HG02588 (cell line): ENCODE measurements at regions not wholly inside any gene's neighbourhood (a gene's known extent, or its start where the extent isn't known, plus 50 kb on each side); places are given as distances from the start of the nearest gene placed in this dataset.

Experiments used
- ATAC-seq: cut with Tn5 transposase; IDR thresholded peaks from one replicate; pipeline ENCODE4 v1.9.1; 2021; ENCODE audit warnings: mild to moderate bottlenecking, moderate library complexity; ENCODE audit not compliant: unreplicated experiment

- no peak for ATAC-seq
These were observed 50.5 kb upstream of the PRDM1 start for GRCh38 chr6:106035655-106036054.

DNA sequence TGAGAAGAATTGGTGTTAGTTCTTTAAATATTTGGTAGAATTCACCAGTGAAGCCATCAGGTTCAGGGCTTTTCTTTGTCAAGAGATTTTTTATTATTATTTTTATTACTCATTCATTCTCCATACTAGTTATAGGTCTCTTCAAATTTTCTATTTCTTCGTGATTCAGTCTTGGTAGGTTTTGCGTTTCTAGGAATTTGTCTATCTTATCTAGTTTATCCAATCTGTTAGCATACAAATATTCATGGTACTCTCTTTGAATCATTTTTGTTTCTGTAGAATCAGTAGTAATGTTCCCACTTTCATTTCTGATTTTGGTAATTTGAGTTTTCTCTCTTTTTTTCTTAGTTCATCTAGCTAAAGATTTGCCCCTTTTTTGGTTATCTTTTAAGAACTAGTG lies 52.3 kb upstream of the PRDM1 start:
- ATAC-seq = no peak

GRCh38 chr6:106027758-106028157 lies 58.4 kb upstream of the PRDM1 start:
- no peak for ATAC-seq

DNA sequence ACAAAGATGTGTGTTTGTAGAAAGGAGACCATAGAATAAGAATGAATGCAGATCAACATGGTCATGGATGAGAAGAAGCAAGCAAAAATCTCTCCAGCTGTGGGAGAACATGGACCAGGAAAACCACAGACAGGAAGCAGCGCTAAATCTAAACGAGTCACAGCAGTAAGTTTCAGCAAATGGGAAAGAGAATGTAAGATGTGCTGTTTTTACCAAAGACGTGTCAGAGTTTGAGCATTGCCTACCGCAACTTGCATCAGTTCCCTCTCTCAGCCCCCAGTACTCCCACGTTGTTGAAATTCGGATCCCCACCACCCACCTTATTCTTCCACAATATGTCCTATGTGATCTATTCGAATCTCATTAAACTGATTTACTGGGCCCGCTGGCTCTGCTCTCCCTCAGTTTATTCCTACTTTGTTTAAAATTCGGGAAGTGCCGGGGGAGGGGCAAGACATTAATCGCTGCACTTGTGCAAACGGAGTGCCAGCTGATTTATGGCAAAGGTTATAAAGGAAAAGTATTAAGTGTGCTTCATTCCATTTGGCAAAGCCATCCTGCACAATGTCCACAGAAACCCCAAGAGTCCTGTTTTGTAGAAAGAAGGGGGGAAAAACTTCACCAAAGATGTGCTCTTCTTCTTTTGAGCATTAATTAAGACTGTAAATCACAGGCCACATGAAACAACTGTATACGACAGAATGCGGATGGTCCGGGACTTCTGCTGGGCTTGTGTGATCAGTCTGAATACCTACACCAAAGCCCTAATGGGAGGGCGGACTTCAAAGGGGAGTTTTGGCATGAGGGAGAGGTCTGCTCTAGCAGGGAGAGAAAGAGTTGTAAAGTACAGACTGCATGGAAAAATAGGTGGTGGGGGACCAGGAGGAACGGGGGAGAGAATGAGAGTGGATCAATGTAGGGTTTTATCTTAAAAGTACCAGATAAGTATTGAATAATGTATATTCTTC lies 59.1 kb upstream of the PRDM1 start:
- no peak for ATAC-seq

- no peak for ATAC-seq
These were observed 60.5 kb upstream of the PRDM1 start for GRCh38 chr6:106025655-106026054.

DNA sequence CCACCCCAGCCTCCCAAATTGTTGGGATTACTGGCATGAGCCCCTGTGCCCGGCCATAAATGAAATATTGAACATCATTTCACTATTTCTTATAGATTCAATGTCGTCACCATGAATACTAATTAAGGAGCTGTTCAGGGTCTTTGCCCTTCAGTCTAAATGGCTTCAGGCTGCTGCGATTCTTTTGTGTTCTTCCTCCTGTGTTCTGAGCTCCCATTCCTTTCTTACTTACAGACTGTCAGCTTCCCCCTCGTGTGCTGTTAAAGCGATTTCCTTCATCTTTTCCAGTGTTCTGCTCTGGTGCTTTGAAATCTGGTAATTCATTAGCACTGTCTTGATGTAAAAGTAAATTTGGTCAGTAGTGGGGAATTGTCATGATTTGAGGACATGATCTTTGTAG lies 63.3 kb upstream of the PRDM1 start:
- no peak for ATAC-seq

GRCh38 chr6:106017454-106017853 lies 68.7 kb upstream of the PRDM1 start:
- no peak for ATAC-seq

DNA sequence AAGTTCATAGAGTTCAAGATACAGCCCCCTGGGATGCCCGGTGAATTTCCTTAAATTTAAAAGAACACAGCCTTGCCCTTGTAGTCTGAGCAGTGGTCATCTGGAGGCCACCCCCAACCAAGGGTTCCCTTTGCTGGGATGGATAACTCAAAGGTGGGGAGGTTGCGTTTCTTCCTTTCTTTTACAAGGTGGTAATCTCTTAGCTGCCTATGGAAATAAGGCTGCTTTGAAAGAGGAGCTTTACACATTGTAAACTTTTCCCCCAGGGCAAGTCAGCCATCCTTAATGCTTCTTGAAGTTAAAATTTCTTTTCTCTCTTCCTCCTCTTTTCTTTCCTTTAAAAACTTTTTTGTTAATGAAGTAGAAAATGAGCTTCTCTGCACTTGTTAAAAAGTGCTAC lies 71.2 kb upstream of the PRDM1 start:
- ATAC-seq = no peak

- no peak for ATAC-seq
These were observed 74.7 kb upstream of the PRDM1 start for GRCh38 chr6:106011476-106011875.

DNA sequence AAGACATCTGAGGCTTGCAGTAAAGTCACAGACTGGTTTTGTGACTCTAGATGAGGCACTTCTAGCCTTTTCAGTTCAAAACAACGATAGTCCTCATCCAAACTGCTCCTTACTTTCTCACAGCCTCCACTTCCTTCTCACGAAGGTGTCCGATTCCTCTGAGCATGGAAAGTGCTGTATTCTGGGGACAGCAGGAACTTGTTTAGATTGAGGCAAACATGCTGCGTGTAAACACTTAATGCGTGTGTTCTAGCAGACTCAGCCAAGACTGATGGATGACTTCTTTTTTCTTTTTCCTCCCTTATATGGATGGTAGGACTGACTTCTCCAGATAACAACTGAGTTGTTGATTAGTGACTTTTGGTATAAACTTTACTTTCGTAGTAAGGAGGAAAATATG lies 80.2 kb upstream of the PRDM1 start:
- no peak for ATAC-seq

GRCh38 chr6:106005013-106005412 lies 81.1 kb upstream of the PRDM1 start:
- ATAC-seq = no peak

GRCh38 chr6:106003268-106003987 lies 82.7 kb upstream of the PRDM1 start:
- ATAC-seq = no peak

DNA sequence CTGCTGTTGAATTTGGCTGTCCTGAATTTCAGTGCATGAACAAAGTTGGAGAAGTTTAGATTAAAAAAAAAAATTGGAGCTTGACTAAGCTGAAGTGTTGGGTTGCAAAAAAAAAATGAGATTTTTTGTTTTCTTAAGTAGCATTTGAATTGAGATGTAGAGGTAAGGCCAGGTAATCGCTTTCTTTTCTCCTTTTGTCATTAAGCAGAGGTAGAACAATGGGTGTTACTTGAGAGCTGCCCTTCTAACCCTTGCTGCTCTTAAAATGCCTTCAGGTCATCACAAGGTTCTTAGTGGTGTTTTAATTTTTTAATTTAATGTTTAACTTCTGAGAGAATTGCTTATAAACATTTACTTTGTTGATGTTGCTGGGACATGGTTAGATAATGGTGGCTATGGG lies 84.1 kb upstream of the PRDM1 start:
- no peak for ATAC-seq

DNA sequence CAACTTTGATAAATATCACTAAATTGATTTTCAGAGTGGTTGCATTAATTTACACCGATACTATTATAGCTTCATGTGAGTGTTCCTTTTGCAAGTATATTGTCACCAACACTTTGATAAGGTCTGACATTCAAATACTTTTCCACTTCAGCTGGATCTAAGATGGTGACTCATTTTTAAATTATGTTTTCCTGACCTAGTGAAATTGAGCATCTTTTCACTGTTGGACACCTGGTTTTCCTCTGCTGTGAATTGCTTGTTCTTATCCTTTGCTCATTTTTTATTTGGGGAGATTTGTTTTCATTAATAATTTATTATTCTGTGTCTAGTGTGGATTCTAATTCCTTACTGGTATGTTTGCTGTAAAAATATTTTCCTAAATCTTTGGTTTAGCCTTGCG lies 85.2 kb upstream of the PRDM1 start:
- ATAC-seq = no peak

DNA sequence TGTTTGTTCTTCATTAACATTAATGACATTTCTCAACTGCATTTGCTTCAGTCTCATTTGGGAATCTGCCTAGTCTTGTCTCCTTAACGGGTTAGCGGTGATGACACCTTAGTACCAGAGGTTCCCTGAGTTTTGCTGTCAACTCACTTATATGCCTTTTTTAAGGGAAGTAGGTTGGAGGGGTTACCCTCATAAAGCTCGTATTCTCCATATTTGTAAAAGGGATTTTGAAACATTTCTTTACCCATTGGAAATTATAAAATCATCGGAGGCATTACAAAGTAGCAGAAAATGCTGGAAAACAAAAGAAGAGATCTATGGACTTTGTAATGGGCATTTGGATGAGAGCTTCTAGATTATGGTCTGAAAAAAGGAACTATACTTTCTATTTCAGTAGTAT lies 88.7 kb upstream of the PRDM1 start:
- no peak for ATAC-seq

- no peak for ATAC-seq
These were observed 90.7 kb upstream of the PRDM1 start for GRCh38 chr6:105995391-105995865.

DNA sequence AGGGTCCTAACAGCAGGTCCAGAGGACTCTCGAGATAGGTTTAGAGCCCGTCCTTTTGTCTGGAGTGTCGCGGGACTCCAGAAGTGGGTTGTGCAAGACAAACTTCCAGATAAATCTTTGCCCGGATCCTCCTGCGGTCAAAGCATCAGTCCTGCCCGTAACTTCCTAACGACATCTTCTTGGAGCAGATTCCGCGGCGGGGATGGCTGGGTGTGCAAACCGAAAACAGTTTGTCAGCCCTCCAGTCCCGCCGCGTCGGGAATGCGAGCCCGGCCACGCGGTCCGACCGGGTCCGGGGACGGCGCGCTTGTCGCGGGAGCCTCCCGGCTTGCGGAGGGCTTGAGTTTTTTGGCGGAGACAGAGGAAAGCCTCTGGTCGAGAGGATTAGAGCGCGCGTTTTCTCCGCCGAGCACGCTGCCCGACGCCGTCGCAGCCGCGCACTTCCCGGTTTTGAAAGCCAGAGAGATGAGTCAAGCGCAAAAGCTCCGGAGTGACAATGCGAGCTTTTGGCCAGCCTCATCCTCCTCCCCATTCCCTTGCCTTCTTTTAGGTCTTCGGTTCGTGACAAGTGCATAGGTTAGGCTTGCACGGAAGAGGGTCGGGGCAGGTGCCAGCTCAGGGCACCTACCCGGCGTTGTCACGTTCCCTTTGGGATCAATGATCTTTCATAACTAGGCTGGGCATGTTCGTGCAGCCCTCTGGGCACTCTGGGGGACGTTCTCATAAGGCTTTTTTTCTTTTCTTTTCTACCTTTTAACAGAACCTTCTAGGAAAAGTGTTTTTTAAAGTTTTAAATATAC lies 91.3 kb upstream of the PRDM1 start:
- no peak for ATAC-seq

- no peak for ATAC-seq
These were observed 92.0 kb upstream of the PRDM1 start for GRCh38 chr6:105994118-105994590.

DNA sequence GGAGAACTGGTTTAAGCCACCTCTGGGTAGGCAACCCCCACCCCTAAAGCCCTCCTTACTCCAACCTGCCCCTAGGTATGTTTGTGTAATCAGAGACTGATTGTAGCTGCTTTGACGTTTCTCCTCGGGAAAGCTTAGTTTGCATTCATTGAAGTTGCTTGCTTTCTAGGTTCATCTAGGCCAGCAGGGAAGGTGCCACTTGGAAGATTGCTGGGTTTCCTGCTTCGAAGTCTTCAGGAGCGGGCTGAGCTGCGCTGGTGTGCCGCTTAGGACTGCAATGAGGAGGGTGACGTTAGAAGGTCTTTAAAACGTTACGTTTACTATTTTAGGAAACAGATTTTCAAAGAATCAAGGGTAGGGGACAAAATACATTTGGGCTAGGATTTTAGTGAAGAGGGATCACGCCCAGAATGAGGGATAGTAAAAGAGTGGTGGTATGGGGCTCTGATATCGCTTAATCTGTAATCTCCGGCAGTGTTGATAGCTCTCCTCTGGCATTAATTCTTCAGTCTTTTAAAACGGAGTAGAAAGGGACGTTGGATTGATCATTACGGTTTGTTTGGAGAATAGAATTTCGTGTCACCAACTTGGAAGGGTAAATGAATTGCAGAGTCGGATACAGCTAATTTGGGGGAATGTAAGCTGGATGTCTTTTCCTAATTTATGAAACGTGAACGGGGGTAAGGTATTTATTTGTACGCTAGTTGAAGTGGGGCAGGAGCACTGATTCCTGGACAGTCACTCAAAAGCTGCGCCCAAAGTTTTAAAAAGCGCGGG lies 92.6 kb upstream of the PRDM1 start:
- no peak for ATAC-seq

DNA sequence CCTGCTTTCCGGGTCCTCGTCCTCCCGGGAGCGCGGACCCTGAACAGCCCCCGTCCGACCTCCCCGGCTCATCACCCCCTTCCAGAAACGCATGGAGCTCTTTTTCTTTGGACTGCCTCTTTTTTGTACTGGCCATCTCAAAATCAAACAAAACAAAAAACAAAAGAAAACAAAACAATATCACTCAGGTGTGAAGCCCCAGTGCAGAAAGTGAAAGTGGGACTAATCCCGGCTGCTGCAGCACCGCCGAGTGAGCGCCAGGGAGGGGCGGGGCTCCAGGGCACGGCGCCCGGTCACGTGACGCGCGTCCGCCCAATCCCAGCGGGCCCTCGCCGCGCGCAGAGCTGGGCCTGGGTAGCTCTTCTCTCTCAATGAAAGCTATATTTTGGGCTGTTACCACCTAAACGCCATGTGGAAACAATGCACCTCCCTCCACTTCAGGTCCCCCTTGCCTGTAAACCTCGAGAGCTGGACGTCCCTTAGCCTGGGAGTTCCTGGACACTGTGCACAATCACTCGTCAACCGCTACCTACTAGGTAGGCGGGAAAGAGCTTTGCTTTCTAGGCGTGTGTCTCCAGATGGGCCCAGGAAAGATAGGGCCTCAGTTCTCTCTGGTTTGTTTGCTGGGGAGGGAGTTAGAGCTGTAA lies 93.7 kb upstream of the PRDM1 start:
- peak; percentile 74 for ATAC-seq
